ENCODE measurements at regions not wholly inside any gene's neighbourhood (a gene's known extent, or its start where the extent isn't known, plus 50 kb on each side); places are given as distances from the start of the nearest gene placed in this dataset.

GRCh38 chr6:3523271-3523670 lies 66.4 kb upstream of the SLC22A23 start:
- Histone ChIP-seq H3K36me3 (ENCODE audit: control insufficient read depth in 1 of 2, insufficient read depth in 2 of 2, low read length in 2 of 2) (no peaks in the 10 kb centered on the region), H3K9ac (ENCODE audit: low read depth in 1 of 2, low read length in 2 of 2) (no peak overlapping the region), H3K9me3 (ENCODE audit: control insufficient read depth in 1 of 2, low read length in 2 of 2) (no peaks in the 10 kb centered on the region), H3K27ac (ENCODE audit: low read depth, low read length) (no peak overlapping the region), H3K27me3 (ENCODE audit: control insufficient read depth in 1 of 2, insufficient read depth in 2 of 2, low read length in 2 of 2) (no peaks in the 10 kb centered on the region), H3K4me3 (ENCODE audit: low read depth in 1 of 2, low read length in 2 of 2) (no peak overlapping the region), H3K4me1 (ENCODE audit: control insufficient read depth in 1 of 2, insufficient read depth in 2 of 2, low read length in 2 of 2) (peaks cover 17% of the 10 kb centered on the region in 2 donors)

- no peak overlapping the region for H3K27ac ChIP-seq (ENCODE audit: low read depth, low read length)
- no peaks in the 10 kb centered on the region for H3K27me3 ChIP-seq (ENCODE audit: control insufficient read depth in 1 of 2, insufficient read depth in 2 of 2, low read length in 2 of 2)
- no peaks in the 10 kb centered on the region for H3K36me3 ChIP-seq (ENCODE audit: control insufficient read depth in 1 of 2, insufficient read depth in 2 of 2, low read length in 2 of 2)
- H3K9me3 ChIP-seq (ENCODE audit: control insufficient read depth in 1 of 2, low read length in 2 of 2) = no peaks in the 10 kb centered on the region
- H3K9ac ChIP-seq (ENCODE audit: low read depth in 1 of 2, low read length in 2 of 2) = no peak overlapping the region
- no peak overlapping the region for H3K4me3 ChIP-seq (ENCODE audit: low read depth in 1 of 2, low read length in 2 of 2)
- H3K4me1 ChIP-seq (ENCODE audit: control insufficient read depth in 1 of 2, insufficient read depth in 2 of 2, low read length in 2 of 2) = peaks cover 18 to 23% of the 10 kb centered on the region in 2 donors
Observed at GRCh38 chr6:3522561-3523260, 65.9 kb upstream of the SLC22A23 start.

- no peak overlapping the region for H3K27ac ChIP-seq (ENCODE audit: low read depth, low read length)
- no peaks in the 10 kb centered on the region for H3K9me3 ChIP-seq (ENCODE audit: control insufficient read depth in 1 of 2, low read length in 2 of 2)
- H3K4me3 ChIP-seq (ENCODE audit: low read depth in 1 of 2, low read length in 2 of 2) = no peak overlapping the region
- H3K36me3 ChIP-seq (ENCODE audit: control insufficient read depth in 1 of 2, insufficient read depth in 2 of 2, low read length in 2 of 2) = no peaks in the 10 kb centered on the region
- peaks cover 23 to 24% of the 10 kb centered on the region in 2 donors for H3K4me1 ChIP-seq (ENCODE audit: control insufficient read depth in 1 of 2, insufficient read depth in 2 of 2, low read length in 2 of 2)
- H3K27me3 ChIP-seq (ENCODE audit: control insufficient read depth in 1 of 2, insufficient read depth in 2 of 2, low read length in 2 of 2) = no peaks in the 10 kb centered on the region
- H3K9ac ChIP-seq (ENCODE audit: low read depth in 1 of 2, low read length in 2 of 2) = no peak overlapping the region
Observed at GRCh38 chr6:3520281-3521230, 63.7 kb upstream of the SLC22A23 start.

- Histone ChIP-seq H3K4me3 (ENCODE audit: low read depth in 1 of 2, low read length in 2 of 2) (no peak overlapping the region), H3K4me1 (ENCODE audit: control insufficient read depth in 1 of 2, insufficient read depth in 2 of 2, low read length in 2 of 2) (peaks cover 21 to 24% of the 10 kb centered on the region in 2 donors), H3K27me3 (ENCODE audit: control insufficient read depth in 1 of 2, insufficient read depth in 2 of 2, low read length in 2 of 2) (no peaks in the 10 kb centered on the region), H3K9ac (ENCODE audit: low read depth in 1 of 2, low read length in 2 of 2) (no peak overlapping the region), H3K9me3 (ENCODE audit: control insufficient read depth in 1 of 2, low read length in 2 of 2) (no peaks in the 10 kb centered on the region), H3K27ac (ENCODE audit: low read depth, low read length) (no peak overlapping the region), H3K36me3 (ENCODE audit: control insufficient read depth in 1 of 2, insufficient read depth in 2 of 2, low read length in 2 of 2) (no peaks in the 10 kb centered on the region)
Observed at GRCh38 chr6:3518356-3519190, 61.7 kb upstream of the SLC22A23 start.

- Histone ChIP-seq H3K4me1 (ENCODE audit: control insufficient read depth in 1 of 2, insufficient read depth in 2 of 2, low read length in 2 of 2) (peaks cover 10 to 14% of the 10 kb centered on the region in 2 donors), H3K9ac (ENCODE audit: low read depth in 1 of 2, low read length in 2 of 2) (no peak overlapping the region), H3K27ac (ENCODE audit: low read depth, low read length) (no peak overlapping the region), H3K9me3 (ENCODE audit: control insufficient read depth in 1 of 2, low read length in 2 of 2) (no peaks in the 10 kb centered on the region), H3K36me3 (ENCODE audit: control insufficient read depth in 1 of 2, insufficient read depth in 2 of 2, low read length in 2 of 2) (no peaks in the 10 kb centered on the region), H3K27me3 (ENCODE audit: control insufficient read depth in 1 of 2, insufficient read depth in 2 of 2, low read length in 2 of 2) (no peaks in the 10 kb centered on the region), H3K4me3 (ENCODE audit: low read depth in 1 of 2, low read length in 2 of 2) (no peak overlapping the region)
Observed at GRCh38 chr6:3517350-3517749, 60.5 kb upstream of the SLC22A23 start.

- Histone ChIP-seq H3K9me3 (ENCODE audit: control insufficient read depth in 1 of 2, low read length in 2 of 2) (no peaks in the 10 kb centered on the region), H3K4me3 (ENCODE audit: low read depth in 1 of 2, low read length in 2 of 2) (no peak overlapping the region), H3K27me3 (ENCODE audit: control insufficient read depth in 1 of 2, insufficient read depth in 2 of 2, low read length in 2 of 2) (no peaks in the 10 kb centered on the region), H3K4me1 (ENCODE audit: control insufficient read depth in 1 of 2, insufficient read depth in 2 of 2, low read length in 2 of 2) (peaks cover 10 to 20% of the 10 kb centered on the region in 2 donors), H3K9ac (ENCODE audit: low read depth in 1 of 2, low read length in 2 of 2) (no peak overlapping the region), H3K36me3 (ENCODE audit: control insufficient read depth in 1 of 2, insufficient read depth in 2 of 2, low read length in 2 of 2) (no peaks in the 10 kb centered on the region), H3K27ac (ENCODE audit: low read depth, low read length) (no peak overlapping the region)
Observed at GRCh38 chr6:3516092-3516491, 59.2 kb upstream of the SLC22A23 start.

- Histone ChIP-seq H3K4me3 (ENCODE audit: low read depth in 1 of 2, low read length in 2 of 2) (no peak overlapping the region), H3K9ac (ENCODE audit: low read depth in 1 of 2, low read length in 2 of 2) (no peak overlapping the region), H3K4me1 (ENCODE audit: control insufficient read depth in 1 of 2, insufficient read depth in 2 of 2, low read length in 2 of 2) (peaks cover 12 to 21% of the 10 kb centered on the region in 2 donors), H3K9me3 (ENCODE audit: control insufficient read depth in 1 of 2, low read length in 2 of 2) (no peaks in the 10 kb centered on the region), H3K27ac (ENCODE audit: low read depth, low read length) (no peak overlapping the region), H3K36me3 (ENCODE audit: control insufficient read depth in 1 of 2, insufficient read depth in 2 of 2, low read length in 2 of 2) (no peaks in the 10 kb centered on the region), H3K27me3 (ENCODE audit: control insufficient read depth in 1 of 2, insufficient read depth in 2 of 2, low read length in 2 of 2) (no peaks in the 10 kb centered on the region)
Observed at GRCh38 chr6:3515669-3516068, 58.8 kb upstream of the SLC22A23 start.

- H3K4me3 ChIP-seq (ENCODE audit: low read depth in 1 of 2, low read length in 2 of 2) = no peak overlapping the region
- H3K27me3 ChIP-seq (ENCODE audit: control insufficient read depth in 1 of 2, insufficient read depth in 2 of 2, low read length in 2 of 2) = no peaks in the 10 kb centered on the region
- H3K4me1 ChIP-seq (ENCODE audit: control insufficient read depth in 1 of 2, insufficient read depth in 2 of 2, low read length in 2 of 2) = peaks cover 13 to 16% of the 10 kb centered on the region in 2 donors
- no peak overlapping the region for H3K9ac ChIP-seq (ENCODE audit: low read depth in 1 of 2, low read length in 2 of 2)
- H3K9me3 ChIP-seq (ENCODE audit: control insufficient read depth in 1 of 2, low read length in 2 of 2) = no peaks in the 10 kb centered on the region
- no peaks in the 10 kb centered on the region for H3K36me3 ChIP-seq (ENCODE audit: control insufficient read depth in 1 of 2, insufficient read depth in 2 of 2, low read length in 2 of 2)
- no peak overlapping the region for H3K27ac ChIP-seq (ENCODE audit: low read depth, low read length)
Observed at GRCh38 chr6:3513416-3513815, 56.6 kb upstream of the SLC22A23 start.

- no peak overlapping the region for H3K27ac ChIP-seq (ENCODE audit: low read depth, low read length)
- no peaks in the 10 kb centered on the region for H3K36me3 ChIP-seq (ENCODE audit: control insufficient read depth in 1 of 2, insufficient read depth in 2 of 2, low read length in 2 of 2)
- no peak overlapping the region for H3K9ac ChIP-seq (ENCODE audit: low read depth in 1 of 2, low read length in 2 of 2)
- H3K4me1 ChIP-seq (ENCODE audit: control insufficient read depth in 1 of 2, insufficient read depth in 2 of 2, low read length in 2 of 2) = peaks cover 10 to 11% of the 10 kb centered on the region in 2 donors
- no peaks in the 10 kb centered on the region for H3K27me3 ChIP-seq (ENCODE audit: control insufficient read depth in 1 of 2, insufficient read depth in 2 of 2, low read length in 2 of 2)
- no peak overlapping the region for H3K4me3 ChIP-seq (ENCODE audit: low read depth in 1 of 2, low read length in 2 of 2)
- no peaks in the 10 kb centered on the region for H3K9me3 ChIP-seq (ENCODE audit: control insufficient read depth in 1 of 2, low read length in 2 of 2)
Observed at GRCh38 chr6:3512832-3513231, 56.0 kb upstream of the SLC22A23 start.
